ENCODE measurements at regions not wholly inside any gene's neighbourhood (a gene's known extent, or its start where the extent isn't known, plus 50 kb on each side); places are given as distances from the start of the nearest gene placed in this dataset.

DNA sequence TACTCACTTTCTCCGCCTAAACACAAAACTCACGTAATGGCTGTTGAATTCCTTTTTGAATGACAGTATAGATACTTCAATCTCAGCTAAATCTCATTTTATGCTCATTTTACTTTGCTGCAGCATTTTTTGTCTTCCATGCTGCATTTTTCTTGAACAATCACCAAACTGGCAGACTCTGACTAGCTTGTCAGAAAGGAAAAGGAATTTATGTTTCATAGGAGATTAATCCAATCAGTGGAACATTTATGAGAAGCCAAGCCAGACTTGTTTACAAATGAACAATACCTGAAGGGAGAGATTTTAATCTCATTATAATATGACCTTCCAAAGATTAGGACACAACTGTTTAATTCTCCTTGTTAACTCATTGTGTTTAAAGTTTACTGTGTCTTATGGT lies 1044.3 kb downstream of the DIAPH3 start:
- WGBS (ENCODE audit: insufficient coverage) = 81% methylated on average over 2 of the region's 2 CpGs
- Histone ChIP-seq H3K4me1 (ENCODE audit: control insufficient read depth, insufficient read depth, low read length) (no peaks in the 10 kb centered on the region), H3K4me3 (ENCODE audit: low read length) (no peak overlapping the region), H3K36me3 (ENCODE audit: control insufficient read depth, insufficient read depth, low read length) (no peaks in the 10 kb centered on the region), H3K27me3 (ENCODE audit: control insufficient read depth, insufficient read depth, low read length) (no peaks in the 10 kb centered on the region), H3K27ac (ENCODE audit: low read length) (no peak overlapping the region), H3K9me3 (ENCODE audit: control insufficient read depth, insufficient read depth, low read length) (no peaks in the 10 kb centered on the region)
- DNase-seq (no peak), ATAC-seq (no peak)
- H3K27ac Mint-ChIP-seq = no peak overlapping the region
- H3K4me1 Mint-ChIP-seq = no peaks in the 10 kb centered on the region
- H3K4me3 Mint-ChIP-seq = no peak overlapping the region
- no peaks in the 10 kb centered on the region for H3K27me3 Mint-ChIP-seq (ENCODE audit: low read depth in 2 of 2)
- intact Hi-C loops (cut with micrococcal nuclease) = no loop called here
- peaks cover 8 to 11% of the 10 kb centered on the region in 2 donors for H3K9me3 Mint-ChIP-seq
- no peaks in the 10 kb centered on the region for H3K36me3 Mint-ChIP-seq
- TF ChIP-seq, protein P1, sequence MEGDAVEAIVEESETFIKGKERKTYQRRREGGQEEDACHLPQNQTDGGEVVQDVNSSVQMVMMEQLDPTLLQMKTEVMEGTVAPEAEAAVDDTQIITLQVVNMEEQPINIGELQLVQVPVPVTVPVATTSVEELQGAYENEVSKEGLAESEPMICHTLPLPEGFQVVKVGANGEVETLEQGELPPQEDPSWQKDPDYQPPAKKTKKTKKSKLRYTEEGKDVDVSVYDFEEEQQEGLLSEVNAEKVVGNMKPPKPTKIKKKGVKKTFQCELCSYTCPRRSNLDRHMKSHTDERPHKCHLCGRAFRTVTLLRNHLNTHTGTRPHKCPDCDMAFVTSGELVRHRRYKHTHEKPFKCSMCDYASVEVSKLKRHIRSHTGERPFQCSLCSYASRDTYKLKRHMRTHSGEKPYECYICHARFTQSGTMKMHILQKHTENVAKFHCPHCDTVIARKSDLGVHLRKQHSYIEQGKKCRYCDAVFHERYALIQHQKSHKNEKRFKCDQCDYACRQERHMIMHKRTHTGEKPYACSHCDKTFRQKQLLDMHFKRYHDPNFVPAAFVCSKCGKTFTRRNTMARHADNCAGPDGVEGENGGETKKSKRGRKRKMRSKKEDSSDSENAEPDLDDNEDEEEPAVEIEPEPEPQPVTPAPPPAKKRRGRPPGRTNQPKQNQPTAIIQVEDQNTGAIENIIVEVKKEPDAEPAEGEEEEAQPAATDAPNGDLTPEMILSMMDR (IDR thresholded peaks at IDR 0.05) = no peak

DNA sequence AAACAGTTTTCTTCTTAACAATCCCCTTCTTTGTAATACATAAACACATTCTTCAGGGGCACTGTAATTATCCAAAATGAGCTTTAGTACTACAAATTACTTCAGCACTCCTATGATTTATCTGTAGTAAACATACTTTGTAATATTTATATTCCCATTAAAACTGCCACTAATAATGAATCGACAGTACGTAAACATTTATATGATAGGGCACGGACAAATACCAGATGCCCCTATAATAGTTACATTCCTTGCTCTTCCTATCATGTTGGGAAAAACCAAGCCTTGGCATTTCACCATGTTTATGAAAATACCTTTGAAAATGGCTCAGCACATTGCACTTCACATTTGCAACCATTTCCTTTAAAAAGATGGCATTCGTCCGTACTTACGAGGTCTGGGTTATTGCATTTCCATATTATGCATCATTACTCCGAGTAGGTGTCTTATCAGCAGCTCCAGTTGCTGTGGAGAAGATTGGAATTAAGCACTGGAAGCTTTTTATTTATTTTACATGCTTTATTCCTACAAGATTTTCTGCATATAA lies 1043.4 kb downstream of the DIAPH3 start:
- ATAC-seq (no peak), DNase-seq (no peak)
- 77% methylated on average over 7 of the region's 7 CpGs for WGBS (ENCODE audit: insufficient coverage)
- Mint-ChIP-seq H3K9me3 (peaks cover 8 to 11% of the 10 kb centered on the region in 2 donors), H3K4me3 (no peak overlapping the region), H3K27ac (no peak overlapping the region), H3K36me3 (no peaks in the 10 kb centered on the region), H3K27me3 (ENCODE audit: low read depth in 2 of 2) (no peaks in the 10 kb centered on the region), H3K4me1 (no peaks in the 10 kb centered on the region)
- H3K9me3 ChIP-seq (ENCODE audit: control insufficient read depth, insufficient read depth, low read length) = no peaks in the 10 kb centered on the region
- H3K4me3 ChIP-seq (ENCODE audit: low read length) = no peak overlapping the region
- H3K27ac ChIP-seq (ENCODE audit: low read length) = no peak overlapping the region
- no peaks in the 10 kb centered on the region for H3K27me3 ChIP-seq (ENCODE audit: control insufficient read depth, insufficient read depth, low read length)
- TF ChIP-seq, protein P1 (IDR thresholded peaks at IDR 0.05) = no peak
- intact Hi-C loops (cut with micrococcal nuclease) = no loop called here
- no peaks in the 10 kb centered on the region for H3K4me1 ChIP-seq (ENCODE audit: control insufficient read depth, insufficient read depth, low read length)
- no peaks in the 10 kb centered on the region for H3K36me3 ChIP-seq (ENCODE audit: control insufficient read depth, insufficient read depth, low read length)

DNA sequence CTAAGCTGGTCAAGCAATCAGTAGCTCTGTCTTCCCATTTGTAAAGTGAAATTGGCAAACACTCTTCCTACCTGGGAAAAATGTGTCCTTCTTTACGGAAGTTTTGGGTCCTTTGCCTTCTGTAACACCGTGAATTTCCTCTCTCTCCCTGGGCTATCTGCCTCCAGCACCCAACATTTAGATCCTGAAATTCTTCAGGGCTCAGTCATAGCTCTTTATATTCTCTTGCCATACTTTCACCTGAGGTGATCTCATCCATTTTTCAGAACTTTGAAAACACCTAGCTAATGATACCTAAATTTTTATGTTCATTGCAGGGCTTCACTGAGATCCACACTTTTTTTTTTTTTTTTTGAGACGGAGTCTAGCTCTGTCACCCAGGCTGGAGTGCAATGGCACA lies 1042.2 kb downstream of the DIAPH3 start:
- 80% methylated on average over 2 of the region's 3 CpGs for WGBS (ENCODE audit: insufficient coverage)
- Histone ChIP-seq H3K9me3 (ENCODE audit: control insufficient read depth, insufficient read depth, low read length) (no peaks in the 10 kb centered on the region), H3K4me1 (ENCODE audit: control insufficient read depth, insufficient read depth, low read length) (no peaks in the 10 kb centered on the region), H3K27me3 (ENCODE audit: control insufficient read depth, insufficient read depth, low read length) (no peaks in the 10 kb centered on the region), H3K4me3 (ENCODE audit: low read length) (no peak overlapping the region), H3K27ac (ENCODE audit: low read length) (no peak overlapping the region), H3K36me3 (ENCODE audit: control insufficient read depth, insufficient read depth, low read length) (no peaks in the 10 kb centered on the region)
- no peaks in the 10 kb centered on the region for H3K4me1 Mint-ChIP-seq
- H3K9me3 Mint-ChIP-seq = peaks cover 7 to 13% of the 10 kb centered on the region in 2 donors
- H3K27ac Mint-ChIP-seq = no peak overlapping the region
- no peaks in the 10 kb centered on the region for H3K36me3 Mint-ChIP-seq
- ATAC-seq = no peak
- H3K27me3 Mint-ChIP-seq (ENCODE audit: low read depth in 2 of 2) = no peaks in the 10 kb centered on the region
- TF ChIP-seq, protein P1 (IDR thresholded peaks at IDR 0.05) = no peak
- H3K4me3 Mint-ChIP-seq = no peak overlapping the region
- DNase-seq = no peak
- intact Hi-C loops (cut with micrococcal nuclease) = loop anchor here (1.0 kb wide), 1 partner anchor 12 kb away; no protein-coding TSS in a partner anchor

DNA sequence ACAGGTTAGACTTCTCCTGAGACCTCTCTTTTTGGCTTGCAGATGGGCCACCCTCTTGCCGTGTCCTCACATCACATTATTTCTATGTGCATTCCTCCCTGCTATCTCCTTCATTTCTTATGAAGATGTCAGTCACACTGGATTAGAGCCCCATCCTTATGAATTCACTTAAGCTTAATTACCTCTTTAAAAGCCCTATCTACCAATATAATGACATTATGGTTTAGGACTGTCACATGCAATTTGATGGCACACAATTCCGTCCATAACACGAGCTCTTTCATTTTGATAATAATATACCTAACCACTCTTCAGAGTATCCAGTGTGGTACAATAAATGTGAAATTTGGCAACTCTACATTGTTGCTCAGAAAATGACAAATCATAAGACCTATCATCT lies 1037.3 kb downstream of the DIAPH3 start:
- H3K27ac ChIP-seq (ENCODE audit: low read length) = no peak overlapping the region
- H3K36me3 ChIP-seq (ENCODE audit: control insufficient read depth, insufficient read depth, low read length) = no peaks in the 10 kb centered on the region
- TF ChIP-seq, protein P1 (IDR thresholded peaks at IDR 0.05) = no peak
- Mint-ChIP-seq H3K27me3 (ENCODE audit: low read depth in 2 of 2) (no peaks in the 10 kb centered on the region), H3K27ac (no peak overlapping the region), H3K4me1 (no peaks in the 10 kb centered on the region), H3K4me3 (no peak overlapping the region), H3K9me3 (peaks cover 5 to 14% of the 10 kb centered on the region in 2 donors), H3K36me3 (no peaks in the 10 kb centered on the region)
- ATAC-seq (no peak), DNase-seq (no peak)
- H3K4me1 ChIP-seq (ENCODE audit: control insufficient read depth, insufficient read depth, low read length) = no peaks in the 10 kb centered on the region
- 96% methylated on average over 3 of the region's 3 CpGs for WGBS (ENCODE audit: insufficient coverage)
- H3K4me3 ChIP-seq (ENCODE audit: low read length) = no peak overlapping the region
- H3K27me3 ChIP-seq (ENCODE audit: control insufficient read depth, insufficient read depth, low read length) = no peaks in the 10 kb centered on the region
- no peaks in the 10 kb centered on the region for H3K9me3 ChIP-seq (ENCODE audit: control insufficient read depth, insufficient read depth, low read length)
- intact Hi-C loops (cut with micrococcal nuclease) = no loop called here
